ENCODE measurements at regions not wholly inside any gene's neighbourhood (a gene's known extent, or its start where the extent isn't known, plus 50 kb on each side); places are given as distances from the start of the nearest gene placed in this dataset.
"Not testable (repeated sequence)": the region's sequence is repeated elsewhere in the genome, so short reads cannot be mapped to it uniquely, and the experiment has no call there.

DNA sequence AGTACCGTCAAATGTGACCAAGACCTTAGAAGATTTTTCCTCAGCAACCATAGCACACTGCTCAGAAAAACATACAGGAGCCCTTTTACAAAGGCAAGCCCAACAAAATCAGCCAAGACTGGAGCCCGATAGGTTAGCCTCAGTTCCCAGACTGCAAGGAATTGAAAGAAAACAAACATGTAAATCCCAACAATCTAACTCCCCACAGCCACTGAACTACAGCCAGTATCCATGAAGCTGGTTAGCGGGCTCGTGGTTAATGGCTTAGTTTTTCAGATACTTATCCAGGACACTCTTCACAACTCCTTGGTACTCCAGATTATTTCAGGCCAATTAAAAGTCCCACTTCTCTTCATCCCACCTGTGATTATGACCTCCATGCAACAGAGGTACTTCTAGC, 201.6 kb downstream of the IPMK start:
- no peak for DNase-seq

DNA sequence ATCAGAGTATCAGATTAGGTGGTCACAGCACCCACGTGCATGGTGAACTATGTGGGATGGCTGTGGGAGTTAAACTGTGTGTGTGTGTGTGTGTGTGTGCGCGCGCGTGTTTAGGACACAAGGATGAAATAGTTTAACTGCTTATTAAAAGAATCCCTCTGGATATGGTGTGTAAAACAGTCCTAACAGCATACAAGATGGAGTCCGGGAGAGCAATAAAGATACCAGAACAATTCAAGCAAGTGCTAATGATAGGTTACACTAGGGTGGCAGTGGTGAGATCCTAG, 202.2 kb downstream of the IPMK start:
- no peak for DNase-seq

DNA sequence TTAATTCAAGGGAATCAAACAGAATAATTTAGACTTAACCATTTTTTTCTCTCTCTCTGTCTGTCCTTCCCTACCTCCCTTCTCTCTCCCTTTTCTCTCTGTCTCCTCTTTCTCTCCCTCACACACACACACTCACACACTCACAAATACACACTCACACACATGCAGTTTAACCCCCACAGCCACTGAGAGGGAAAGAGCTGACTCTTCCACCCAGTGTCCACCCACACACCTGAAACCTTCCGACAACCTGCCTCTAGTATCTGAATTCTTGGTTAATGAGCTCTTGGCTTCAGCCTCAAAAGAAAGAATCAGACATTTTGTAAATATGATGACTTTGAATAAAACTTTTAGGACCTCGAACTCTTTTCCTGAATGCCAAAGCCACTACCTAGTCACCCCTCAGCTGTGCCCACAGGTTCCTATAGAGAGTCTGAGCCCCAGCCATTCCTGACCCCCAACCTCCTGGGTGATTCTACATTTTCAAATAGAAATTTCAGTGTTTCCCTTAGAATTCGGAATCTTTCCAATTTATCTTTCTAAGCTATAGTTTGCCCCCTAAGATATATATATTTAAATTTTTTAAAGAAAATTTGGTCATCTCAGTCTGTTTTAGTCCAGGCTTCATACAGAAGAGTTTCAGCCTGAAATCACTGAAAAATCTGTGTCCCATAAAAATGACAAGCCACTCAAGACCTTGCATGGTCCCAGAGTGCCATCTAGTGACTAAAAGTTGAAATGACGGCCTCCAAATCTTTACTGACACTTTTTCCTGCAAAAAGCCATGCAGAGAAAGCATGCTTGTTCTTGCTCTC, 202.8 kb downstream of the IPMK start:
- DNase-seq = peak; percentile 2 to 16

DNA sequence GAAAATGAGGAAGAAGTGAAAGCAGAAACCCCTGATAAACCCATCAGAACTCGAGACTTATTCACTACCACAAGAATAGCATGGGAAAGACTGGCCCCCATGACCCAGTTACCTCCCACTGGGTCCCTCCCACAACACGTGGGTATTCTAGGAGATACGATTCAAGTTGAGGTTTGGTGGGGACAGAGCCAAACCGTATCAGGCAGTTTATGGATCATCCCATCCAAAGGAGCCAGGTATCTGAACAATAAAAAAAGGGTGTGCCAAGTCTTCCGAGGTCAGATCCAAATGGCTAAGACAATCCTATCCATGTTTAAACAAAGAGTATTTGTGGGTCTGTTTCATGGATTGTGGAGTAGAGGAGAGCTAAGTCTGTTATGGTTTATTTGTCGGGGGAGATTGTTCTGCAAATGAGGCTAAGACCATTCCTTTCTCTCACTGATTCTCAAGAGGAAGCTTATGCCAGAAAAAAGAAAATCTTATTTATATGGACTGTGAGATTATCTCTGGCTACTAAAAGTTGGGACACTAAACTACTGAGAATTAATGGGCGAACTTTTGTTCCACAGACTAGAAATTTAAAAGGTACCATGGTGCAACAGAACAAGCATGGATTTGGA, 203.7 kb downstream of the IPMK start:
- DNase-seq = no peak

DNA sequence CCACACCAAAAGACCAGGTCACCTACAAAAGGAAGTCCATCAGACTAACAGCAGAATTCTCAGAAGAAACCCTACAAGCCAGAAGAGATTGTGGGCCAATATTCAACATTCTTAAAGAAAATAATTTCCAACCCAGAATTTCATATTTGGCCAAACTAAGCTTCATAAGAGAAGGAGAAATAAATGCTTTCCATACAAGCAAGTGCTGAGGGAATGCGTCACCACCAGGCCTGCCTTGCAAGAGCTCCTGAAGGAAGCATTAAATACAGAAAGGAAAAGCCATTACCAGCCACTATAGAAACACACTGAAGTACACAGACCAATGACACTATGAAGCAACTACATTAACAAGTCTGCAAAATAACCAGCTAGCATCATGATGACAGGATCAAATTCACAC, 209.0 kb downstream of the IPMK start:
- not testable (repeated sequence) for DNase-seq

DNA sequence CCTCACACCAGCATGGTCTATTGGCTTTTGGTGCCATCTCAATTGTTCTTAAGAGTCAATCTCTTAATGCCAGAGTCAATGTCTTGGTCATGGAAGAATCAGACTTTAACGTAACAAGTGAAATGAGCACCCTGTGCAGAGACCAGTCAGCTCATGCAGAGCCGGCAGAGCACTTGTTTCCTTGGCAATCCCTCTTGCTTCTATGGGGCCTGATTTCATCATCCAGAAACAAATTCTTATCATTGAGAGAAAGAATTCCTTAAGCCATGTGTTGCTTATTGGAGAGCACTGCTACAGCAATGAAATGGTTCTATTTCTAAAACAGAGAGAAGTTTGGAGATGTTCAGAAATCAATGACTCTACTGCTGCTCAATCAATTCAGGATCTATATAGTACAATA, 212.8 kb downstream of the IPMK start:
- no peak for DNase-seq

DNA sequence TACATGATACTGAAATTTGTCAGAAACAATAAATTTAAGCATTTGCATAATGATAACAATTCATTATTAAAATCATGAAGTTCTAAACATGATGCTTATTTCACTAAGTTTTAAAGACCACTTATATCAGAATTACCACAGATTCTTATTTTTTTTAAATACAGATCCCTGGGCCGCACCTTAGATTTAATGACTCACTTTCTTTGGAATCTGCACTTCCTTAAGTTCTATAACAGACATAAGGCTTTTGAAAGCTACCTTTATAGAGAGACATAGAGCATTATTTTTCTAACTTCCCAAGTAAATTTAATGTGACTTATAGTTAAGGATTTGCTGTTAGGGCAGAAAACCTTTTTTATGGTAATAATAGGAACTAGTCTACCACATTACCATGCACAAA, 214.9 kb downstream of the IPMK start:
- DNase-seq = no peak

DNA sequence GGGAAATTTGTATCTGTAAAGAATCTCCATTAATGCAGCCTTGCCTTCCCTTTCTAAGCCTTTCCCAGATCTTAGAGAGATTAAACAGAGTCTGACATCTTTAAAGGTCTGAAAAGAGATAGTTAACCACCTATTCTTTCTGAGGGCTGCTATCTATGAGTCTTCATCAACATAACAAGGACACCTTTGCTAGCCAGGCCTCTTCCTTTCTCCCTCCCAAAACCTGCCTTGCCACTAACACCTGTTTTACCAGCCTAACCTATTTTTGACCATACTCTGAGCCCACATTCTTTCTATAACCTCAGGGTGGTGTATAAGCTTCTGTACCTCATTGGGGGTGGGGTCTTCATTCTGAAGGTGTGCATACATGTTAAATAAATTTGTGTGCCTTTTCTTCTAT, 217.1 kb downstream of the IPMK start:
- DNase-seq = no peak

DNA sequence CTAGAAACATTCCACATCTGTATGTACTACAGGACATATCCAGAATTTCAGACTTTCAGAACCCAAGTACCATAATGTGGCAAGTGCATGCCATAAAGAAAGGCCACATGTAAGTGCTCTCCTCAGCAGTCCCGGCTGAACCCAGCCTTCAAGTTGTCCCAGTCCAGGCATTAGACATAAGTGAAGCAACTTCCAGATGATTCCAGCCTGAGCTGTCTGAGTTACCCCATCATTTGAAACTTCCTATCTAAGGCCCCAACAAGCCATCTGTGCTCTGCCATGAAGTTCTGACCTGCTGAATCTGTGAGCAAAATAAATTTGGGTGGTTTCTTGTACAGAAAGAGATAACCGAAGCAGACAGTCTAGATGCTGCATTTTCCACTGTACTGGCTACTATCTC, 218.8 kb downstream of the IPMK start:
- DNase-seq = no peak

DNA sequence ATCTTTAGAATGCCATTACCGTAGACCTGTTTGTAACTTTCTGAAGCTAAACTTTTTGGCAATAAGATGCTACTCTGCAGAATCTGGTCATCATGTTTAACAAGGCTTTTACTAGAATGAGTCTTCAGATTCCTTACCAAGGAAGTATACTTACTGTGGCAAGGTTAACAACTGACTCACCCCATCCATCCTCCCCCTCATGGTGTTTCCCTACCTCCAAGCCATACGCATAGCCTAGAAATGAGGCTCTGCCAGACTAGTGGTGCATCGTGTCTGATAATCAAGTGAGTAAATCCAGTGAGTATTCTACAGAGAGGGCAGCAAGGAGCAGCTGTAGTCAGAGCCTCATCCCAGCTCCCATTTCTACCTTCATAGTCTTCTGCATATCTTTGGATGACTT, 223.6 kb downstream of the IPMK start:
- DNase-seq = no peak

DNA sequence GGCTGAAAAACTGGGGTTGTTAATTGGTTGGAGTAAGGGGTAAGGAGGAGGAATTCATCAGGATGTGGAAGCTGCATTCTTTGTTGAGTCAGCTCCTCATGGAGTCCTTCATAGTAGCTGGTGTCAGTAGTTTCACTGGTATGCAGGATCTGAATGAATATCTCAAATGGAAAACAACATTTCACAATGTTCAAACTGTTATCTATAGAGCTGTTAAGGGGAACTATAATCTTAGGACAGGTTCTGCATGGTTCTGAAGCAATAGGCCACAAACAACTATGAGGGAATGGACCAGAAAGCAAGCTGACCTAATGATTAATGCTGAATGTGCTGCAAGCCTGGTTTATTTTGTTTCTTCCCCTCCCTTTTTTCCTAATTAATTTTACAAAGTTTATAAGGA, 225.8 kb downstream of the IPMK start:
- no peak for DNase-seq

DNA sequence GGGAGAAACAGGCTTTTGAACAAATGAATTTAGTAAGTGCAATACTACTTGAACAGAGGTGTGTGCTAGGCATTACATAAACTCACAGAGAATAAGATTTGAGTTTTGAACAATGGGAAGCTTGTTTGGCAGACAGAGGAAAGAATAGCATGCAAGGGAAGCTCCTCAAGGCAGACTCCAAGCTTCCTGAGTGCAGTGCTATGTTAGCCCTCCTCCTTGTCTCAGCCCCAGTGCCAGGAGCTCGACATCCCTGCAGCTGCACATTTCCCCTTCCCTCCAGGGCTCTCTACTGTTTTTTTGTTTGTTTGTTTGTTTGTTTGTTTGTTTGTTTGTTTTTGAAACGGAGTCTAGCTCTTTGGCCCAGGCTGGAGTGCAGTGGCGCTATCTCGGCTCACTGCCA, 237.5 kb downstream of the IPMK start:
- no peak for DNase-seq

DNA sequence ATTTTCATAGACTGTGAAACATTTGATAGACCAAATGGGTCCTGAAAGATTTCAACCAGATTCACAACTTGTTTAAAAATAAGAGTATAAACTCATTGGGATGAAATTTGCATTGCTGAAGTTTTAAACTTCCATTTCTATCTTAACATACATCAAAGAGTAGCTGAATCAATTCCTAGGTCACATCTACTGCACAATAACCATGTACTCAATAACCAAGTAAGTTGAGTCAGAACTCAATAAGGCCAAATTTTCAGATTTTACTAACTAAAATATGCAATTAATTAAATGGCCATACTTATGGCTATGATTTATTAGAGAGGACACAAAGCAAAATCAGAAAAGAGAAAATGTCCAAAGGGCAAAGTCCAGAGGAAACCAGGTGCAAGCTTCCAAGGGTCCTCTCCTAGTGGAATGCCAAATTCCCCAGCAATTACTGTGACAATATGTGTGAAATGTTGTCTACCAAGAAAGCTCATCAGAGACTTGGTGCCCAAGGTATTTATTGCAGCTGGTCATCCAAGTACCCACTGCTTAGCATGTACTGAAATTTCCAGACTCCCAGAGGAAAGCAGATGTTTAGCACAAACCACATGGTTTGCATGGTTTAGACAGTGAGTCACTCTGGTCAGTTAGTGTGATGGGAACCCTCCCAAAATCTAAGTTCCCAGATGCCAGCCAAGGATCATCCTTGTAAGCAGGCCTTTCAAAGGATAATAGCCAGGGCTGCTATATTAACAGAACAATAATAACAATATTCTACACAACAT, 238.9 kb downstream of the IPMK start:
- no peak for DNase-seq

DNA sequence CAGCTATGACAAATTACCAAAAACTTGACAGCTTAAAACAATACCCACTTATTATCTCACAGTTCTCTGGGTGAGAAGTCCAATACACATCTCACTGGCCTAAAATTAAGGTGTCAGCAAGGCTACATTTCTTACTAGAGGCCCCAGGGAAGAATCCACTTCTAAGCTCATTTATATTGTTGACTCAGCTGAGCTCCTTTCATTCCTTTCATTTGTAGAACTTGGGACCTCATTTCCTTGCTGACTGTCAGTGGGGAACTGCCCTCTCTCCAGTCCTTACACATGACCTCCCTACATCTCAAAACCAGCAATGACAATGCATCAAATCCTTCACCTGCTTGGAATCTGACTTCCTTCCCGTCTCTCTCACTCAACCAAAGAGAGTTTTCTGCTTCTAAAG, 240.3 kb downstream of the IPMK start:
- DNase-seq = peak in 1 of 2 experiments; percentile 37

DNA sequence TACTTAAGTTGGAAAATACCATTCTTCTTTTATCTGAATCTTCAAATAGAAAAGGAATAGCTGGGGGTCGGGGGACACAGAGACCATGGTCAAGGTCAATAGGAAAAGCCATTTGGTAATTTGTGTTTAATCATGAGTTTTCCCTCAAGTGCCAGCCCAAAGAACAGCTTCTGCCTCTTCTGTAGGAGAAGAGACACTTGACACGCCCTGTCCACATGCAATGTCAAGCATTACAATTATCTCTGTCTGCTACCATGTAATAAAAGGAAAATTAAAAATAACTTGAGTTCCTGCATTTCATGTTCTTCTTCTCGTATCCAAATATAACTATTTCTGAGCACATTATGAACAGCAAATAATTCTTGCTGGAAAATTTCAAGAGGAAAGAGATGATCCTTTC, 241.7 kb downstream of the IPMK start:
- no peak for DNase-seq

DNA sequence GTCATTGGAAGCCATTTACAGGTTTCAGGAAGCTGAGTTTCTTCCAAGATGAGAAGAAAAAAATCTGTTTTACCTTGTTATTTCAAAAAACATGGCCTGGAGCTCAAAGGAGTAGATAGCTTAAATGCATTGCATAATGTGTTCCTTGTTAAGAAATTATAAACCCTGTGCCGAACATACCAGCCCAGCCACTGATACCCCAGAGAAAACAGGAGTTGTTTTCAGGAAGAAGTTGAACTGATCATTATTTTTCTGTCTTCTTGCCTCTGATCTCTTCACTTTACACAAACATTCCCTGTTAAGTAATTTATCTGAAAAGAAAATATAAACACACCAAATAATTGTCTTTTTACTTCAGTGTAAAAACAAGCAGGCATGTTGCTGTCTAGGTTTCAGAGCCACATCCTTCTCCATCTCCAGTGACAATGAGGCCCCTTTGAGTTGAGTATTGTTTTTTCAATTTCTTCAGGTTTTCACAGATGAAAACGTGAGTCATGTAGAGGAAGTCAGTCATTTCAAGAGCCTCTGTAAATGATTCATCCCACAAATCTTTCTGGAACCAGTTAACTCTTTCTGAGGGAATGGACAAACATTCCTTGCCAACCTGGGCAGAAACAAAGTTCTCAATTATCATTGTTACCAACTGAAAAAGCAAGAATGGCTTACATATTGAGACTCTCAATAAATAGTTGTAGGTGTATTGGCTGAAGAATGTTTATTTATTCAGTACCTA, 244.2 kb downstream of the IPMK start:
- no peak for DNase-seq

DNA sequence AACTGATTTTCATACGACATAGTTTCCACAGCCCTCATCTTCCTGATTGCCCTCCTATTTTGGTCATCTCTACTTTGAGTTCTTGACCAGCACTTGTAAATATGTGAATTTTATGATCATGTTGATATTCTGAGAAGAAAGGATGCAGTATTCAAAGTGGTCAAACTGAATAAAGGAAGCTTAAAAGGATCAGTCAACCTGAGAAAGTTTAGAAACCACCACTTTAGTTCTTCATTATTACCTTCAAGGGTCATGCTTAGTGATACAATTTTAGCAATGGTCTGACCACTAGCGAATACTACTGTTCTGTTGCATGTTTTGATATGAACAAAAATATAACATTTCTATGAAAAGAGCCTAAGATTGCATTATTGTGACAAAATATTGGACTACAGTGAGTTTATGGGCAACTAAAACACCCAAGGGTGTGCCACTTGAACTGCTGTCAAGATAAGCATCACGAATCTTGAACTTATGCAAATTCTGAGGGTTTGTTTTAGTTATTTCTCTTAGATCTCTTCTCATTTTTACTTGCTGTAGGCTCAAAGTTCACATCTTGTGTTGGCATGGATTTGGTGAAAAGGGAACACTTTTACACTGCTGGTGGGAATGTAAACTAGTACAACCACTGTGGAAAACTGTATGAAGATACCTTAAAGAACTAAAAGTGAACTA, 247.7 kb downstream of the IPMK start:
- DNase-seq = no peak

DNA sequence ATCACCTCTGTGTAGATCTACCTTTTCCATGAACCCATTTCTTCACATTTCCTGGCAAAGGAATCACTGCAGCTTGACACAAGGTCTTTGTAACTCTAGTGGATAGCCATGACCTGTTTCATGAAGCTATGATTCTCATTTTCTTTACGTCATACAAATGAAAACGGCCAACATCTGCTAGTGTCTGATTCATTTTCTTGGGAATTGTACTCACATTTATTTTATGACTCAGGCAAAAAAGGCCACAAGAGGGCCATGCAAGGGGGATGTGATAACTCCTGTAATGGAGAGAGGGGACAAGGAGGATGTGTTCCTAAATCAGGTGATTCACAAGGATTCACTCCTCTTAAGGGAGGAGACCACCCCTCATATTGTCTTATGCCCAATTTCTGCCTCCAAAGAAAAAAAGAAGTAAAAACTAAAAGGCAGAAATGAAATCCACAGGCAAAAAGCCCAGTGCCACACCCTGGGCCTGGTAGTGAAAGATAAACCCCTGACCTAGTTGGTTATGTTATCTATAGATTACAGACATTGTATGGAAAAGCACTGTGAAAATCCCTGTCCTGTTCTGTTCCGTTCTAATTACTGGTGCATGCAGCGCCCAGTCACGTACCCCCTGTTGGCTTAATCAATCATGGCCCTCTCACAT, 249.9 kb downstream of the IPMK start:
- no peak for DNase-seq

DNA sequence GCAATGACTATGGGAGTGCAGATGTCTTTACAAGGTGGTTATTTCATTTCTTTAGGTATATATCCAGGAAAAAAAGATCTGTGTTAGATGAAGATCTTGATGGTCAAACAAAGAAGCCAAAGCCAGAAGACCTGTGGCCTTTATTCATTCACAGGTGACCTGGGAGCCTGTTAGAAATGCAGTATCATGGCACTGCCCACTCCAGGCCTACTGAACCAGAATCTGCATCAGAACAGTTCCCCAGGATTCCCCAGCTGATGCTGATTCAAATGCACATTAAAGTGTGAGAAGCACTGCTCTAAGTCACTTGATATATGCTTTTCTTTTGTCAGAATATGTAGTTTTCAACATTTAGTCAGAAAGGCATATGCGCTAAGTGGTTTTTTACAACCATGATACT, 251.1 kb downstream of the IPMK start:
- no peak for DNase-seq

DNA sequence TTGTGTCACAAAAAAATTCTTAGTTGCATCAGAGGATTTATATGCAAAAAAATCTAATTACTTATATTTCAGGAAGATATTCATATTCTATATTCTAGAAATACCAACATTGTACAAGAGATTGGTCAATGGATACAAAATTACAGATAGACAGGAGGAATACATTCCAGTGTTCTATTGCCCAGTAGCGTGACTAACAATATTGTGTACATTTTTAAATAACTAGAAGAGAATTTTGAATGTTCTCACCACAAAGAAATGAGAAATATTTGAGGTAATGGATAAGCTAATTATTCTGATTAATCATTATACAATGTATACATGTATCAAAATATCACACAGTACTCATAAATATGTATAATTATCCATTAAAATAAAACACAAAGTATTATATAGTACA, 253.3 kb downstream of the IPMK start:
- DNase-seq = no peak

DNA sequence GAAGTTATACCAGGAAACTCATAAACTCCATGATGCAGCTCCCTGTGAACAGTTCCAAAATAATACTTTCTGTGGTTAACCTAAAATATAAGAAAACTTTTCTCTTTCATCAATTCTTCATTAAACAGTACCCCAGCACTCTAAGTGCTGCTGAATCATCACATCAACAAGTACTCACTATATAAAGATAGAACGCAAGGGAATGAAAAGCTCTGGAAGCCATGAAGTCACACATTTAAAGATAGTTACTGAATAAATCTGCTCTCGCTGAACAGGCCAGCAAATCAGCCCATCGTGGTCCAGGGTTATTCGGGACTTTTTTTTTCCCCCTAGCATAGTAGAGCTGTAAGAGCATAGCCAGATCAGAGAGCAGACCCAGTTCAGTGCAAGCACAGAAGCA, 254.3 kb downstream of the IPMK start:
- DNase-seq = no peak

DNA sequence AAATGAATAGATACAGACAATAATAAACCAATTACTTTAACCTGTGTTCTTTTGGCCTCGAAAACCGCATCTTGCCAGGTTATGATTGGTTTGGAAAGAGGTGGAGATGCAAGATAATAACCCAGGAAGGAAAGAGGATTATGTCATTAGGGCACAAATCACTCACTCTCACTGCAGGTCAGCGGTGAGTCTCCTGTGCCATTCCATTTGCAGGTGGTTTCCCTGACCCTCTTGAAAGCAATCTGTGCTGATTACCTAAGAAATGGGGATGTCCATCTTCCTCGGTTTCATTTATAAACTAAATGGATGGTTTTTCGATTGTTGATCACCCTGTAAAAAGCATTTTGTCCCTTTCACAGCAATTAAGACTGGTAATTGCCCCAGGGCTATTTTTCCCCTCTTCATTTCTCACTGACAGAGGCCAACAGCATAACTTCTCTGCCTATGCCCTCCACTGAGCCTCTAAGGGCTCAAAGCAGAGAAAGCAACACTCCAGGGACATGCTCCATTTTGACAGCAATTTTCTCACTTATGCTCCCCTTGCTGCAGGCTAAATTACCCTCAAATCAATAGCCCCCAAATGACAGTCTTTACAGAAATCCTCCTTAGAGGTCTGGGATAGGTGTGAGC, 257.5 kb downstream of the IPMK start:
- no peak for DNase-seq

All from NCI-H2081 (cell line).